A673 (cell line): ENCODE measurements at regions not wholly inside any gene's neighbourhood (a gene's known extent, or its start where the extent isn't known, plus 50 kb on each side); places are given as distances from the start of the nearest gene placed in this dataset.

ENCODE experiments used
- BruUV-seq: library from RNA; stranded (reverse); fragments of 400-500 nt; replicated peaks from 2 replicates; lab custom pipeline; 2021; lab: Mats Ljungman, UMichigan
- CTCF ChIA-PET: fragments of 300-600 bp; sonication (Branson Sonifier 250); formaldehyde crosslinking; loops from one replicate; lab custom pipeline; 2022; ENCODE audit warnings: antibody characterized with exemption; lab: Charles Lee
- POLR2A ChIA-PET: fragments of 300-600 bp; sonication (Branson Sonifier 250); formaldehyde crosslinking; loops from one replicate; lab custom pipeline; 2022; ENCODE audit warnings: antibody characterized with exemption; ENCODE audit not compliant: low non-redundant PET; lab: Charles Lee
- DNase-seq: peaks from one replicate; pipeline ENCODE4 v3.0.0-alpha.2; 2015; ENCODE audit warnings: low spot score
- H3K27ac ChIP-seq: fragments of 200-600 bp; sonication (generic); 2 replicates; pipeline ENCODE4 v1.5.1; 2016; ENCODE audit warnings: mixed run types, low read depth, mild to moderate bottlenecking, mixed read lengths, antibody characterized with exemption, low read length; ENCODE audit not compliant: poor library complexity, severe bottlenecking
- H3K27me3 ChIP-seq: fragments of 200-600 bp; sonication (generic); replicated peaks from 2 replicates; pipeline ENCODE4 v1.6.1; 2017; ENCODE audit warnings: mixed run types, low read depth, mild to moderate bottlenecking, mixed read lengths, antibody characterized with exemption, low read length; ENCODE audit not compliant: insufficient read depth, poor library complexity
- H3K36me3 ChIP-seq: fragments of 200-600 bp; sonication (generic); 2 replicates; pipeline ENCODE4 v1.6.1; 2016; ENCODE audit warnings: mixed run types, mild to moderate bottlenecking, mixed read lengths, antibody characterized with exemption, low read length; ENCODE audit not compliant: insufficient read depth, poor library complexity, severe bottlenecking
- H3K4me1 ChIP-seq: fragments of 200-600 bp; sonication (generic); 2 replicates; pipeline ENCODE4 v1.6.1; 2017; ENCODE audit warnings: mixed run types, mild to moderate bottlenecking, mixed read lengths, antibody characterized with exemption, low read length; ENCODE audit not compliant: insufficient read depth, poor library complexity, severe bottlenecking
- H3K4me3 ChIP-seq: fragments of 200-600 bp; sonication (generic); 2 replicates; pipeline ENCODE4 v1.5.1; 2016; ENCODE audit warnings: low read depth, mixed run types, mild to moderate bottlenecking, mixed read lengths, low read length; ENCODE audit not compliant: poor library complexity, severe bottlenecking
- H3K9me3 ChIP-seq: fragments of 200-600 bp; sonication (generic); 2 replicates; pipeline ENCODE4 v1.6.1; 2016; ENCODE audit warnings: mixed run types, low read depth, mild to moderate bottlenecking, mixed read lengths, antibody characterized with exemption, low read length; ENCODE audit not compliant: poor library complexity, severe bottlenecking
- EZH2 ChIP-seq: fragments of 200-600 bp; sonication (generic); IDR thresholded peaks from 2 replicates; pipeline ENCODE4 v1.6.1; 2017; ENCODE audit warnings: borderline replicate concordance, low read depth, mild to moderate bottlenecking, mixed read lengths, antibody characterized with exemption, low read length; ENCODE audit not compliant: poor library complexity, severe bottlenecking
- intact Hi-C: fragments of 100-400 bp; cut with micrococcal nuclease; formaldehyde crosslinking; loops from one replicate; pipeline ENCODE4 v1.10.0; 2022; ENCODE audit not compliant: unreplicated experiment
- TF ChIP-seq, protein P1 (sequence below): fragments of 300-800, 200-600 bp; sonication (generic); conservative IDR thresholded peaks from 2 replicates; pipeline ENCODE4 v1.5.1; 2017; ENCODE audit warnings: low read depth, mild to moderate bottlenecking, antibody characterized with exemption, low read length, moderate library complexity, mixed read lengths

DNA sequence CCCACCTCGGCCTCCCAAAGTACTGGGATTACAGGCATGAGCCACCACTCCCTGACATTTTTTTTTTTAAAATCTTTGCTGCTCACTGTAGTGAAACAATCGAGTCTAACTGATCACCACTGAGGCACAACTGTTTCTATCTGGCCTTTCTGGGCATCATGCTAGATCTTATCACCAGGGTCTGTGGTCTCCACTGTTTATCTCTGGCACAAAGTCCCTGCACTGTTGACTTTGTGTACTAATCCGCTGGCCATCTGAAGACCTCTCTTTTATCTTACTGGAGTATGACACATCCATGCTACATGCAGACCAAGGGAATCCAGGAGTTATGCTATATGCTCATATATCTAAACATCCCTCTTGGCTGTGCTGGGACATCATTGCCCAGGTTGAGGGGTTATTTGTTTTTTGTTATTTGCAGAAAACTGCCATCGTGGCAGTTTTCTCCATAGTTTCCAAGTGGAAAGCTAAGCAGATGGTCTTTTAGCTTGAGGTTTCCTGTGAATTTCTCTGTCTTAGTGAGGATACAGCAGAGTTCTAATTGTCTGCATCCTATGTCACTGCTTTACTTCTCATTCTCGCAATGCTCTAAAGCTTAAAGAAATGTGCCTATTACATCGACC is 456.9 kb downstream of the CCER1 start:
- Histone ChIP-seq H3K36me3 (no peaks in the 10 kb centered on the region), H3K27ac (no peak overlapping the region), H3K27me3 (no peaks in the 10 kb centered on the region), H3K9me3 (no peaks in the 10 kb centered on the region), H3K4me3 (no peak overlapping the region), H3K4me1 (no peaks in the 10 kb centered on the region)
- ChIA-PET POLR2A (no interaction called here), CTCF (no interaction called here)
- intact Hi-C loops: no loop called here
- TF ChIP-seq, protein P1, sequence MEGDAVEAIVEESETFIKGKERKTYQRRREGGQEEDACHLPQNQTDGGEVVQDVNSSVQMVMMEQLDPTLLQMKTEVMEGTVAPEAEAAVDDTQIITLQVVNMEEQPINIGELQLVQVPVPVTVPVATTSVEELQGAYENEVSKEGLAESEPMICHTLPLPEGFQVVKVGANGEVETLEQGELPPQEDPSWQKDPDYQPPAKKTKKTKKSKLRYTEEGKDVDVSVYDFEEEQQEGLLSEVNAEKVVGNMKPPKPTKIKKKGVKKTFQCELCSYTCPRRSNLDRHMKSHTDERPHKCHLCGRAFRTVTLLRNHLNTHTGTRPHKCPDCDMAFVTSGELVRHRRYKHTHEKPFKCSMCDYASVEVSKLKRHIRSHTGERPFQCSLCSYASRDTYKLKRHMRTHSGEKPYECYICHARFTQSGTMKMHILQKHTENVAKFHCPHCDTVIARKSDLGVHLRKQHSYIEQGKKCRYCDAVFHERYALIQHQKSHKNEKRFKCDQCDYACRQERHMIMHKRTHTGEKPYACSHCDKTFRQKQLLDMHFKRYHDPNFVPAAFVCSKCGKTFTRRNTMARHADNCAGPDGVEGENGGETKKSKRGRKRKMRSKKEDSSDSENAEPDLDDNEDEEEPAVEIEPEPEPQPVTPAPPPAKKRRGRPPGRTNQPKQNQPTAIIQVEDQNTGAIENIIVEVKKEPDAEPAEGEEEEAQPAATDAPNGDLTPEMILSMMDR: no peak
- TF ChIP-seq EZH2: no peak
- no TSS peak for BruUV-seq
- no peak for DNase-seq

DNA sequence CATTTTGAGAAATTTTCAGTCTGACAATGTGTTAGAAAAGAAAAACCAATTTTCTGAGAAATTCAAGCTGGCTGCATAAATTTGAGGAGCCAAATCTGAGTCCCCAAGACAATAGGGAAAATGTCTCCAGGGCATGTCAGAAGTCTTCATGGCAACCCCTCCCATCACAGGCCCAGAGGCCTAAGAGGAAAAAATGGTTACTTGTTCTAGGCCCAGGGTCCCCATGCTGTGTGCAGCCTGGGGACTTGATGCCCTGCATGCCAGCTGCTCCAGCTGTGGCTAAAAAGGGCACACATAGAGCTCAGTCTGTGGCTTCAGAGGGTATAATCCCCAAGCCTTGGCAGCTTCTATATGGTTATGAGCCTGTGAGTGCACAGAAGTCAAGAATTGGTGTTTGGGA is 464.6 kb downstream of the CCER1 start:
- TF ChIP-seq EZH2: no peak
- TF ChIP-seq, protein P1: no peak
- no TSS peak for BruUV-seq
- Histone ChIP-seq H3K4me3 (no peak overlapping the region), H3K9me3 (peaks cover 6% of the 10 kb centered on the region), H3K4me1 (no peaks in the 10 kb centered on the region), H3K27me3 (no peaks in the 10 kb centered on the region), H3K27ac (no peak overlapping the region), H3K36me3 (no peaks in the 10 kb centered on the region)
- ChIA-PET POLR2A (no interaction called here), CTCF (no interaction called here)
- no peak for DNase-seq
- intact Hi-C loops: no loop called here

DNA sequence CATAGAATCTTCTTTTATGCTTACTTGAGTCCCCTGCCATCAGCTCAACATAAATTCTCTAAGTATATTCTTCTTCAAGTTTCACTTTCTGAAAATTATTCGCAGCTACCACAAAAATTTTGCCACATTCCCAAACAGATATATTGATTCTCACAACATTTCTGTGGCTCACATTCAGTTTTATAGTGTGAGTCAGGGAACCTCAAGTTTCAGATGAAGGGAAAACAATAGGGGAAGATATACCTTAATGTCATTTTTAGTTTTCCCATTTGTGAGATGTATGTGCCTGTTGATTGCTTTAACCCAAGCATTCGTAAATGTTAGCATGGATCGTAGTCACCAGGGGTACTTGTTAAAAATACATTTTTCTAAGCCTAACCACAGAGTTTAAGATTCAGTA is 465.8 kb downstream of the CCER1 start:
- DNase-seq: no peak
- H3K4me1 ChIP-seq: peaks cover 1% of the 10 kb centered on the region
- POLR2A ChIA-PET: no interaction called here
- no peak overlapping the region for H3K4me3 ChIP-seq
- no TSS peak for BruUV-seq
- peaks cover 6% of the 10 kb centered on the region for H3K9me3 ChIP-seq
- intact Hi-C loops: no loop called here
- CTCF ChIA-PET: no interaction called here
- no peaks in the 10 kb centered on the region for H3K36me3 ChIP-seq
- H3K27ac ChIP-seq: no peak overlapping the region
- TF ChIP-seq, protein P1: no peak
- TF ChIP-seq EZH2: no peak
- no peaks in the 10 kb centered on the region for H3K27me3 ChIP-seq
